Body of pancreas (tissue), 4 donors: ENCODE measurements at regions not wholly inside any gene's neighbourhood (a gene's known extent, or its start where the extent isn't known, plus 50 kb on each side); places are given as distances from the start of the nearest gene placed in this dataset.

Experiments used
- POLR2A ChIP-seq, 3 donors: fragments of 450-650 bp; IDR thresholded peaks; one replicate each; pipeline ENCODE4 v1.6.1; 2016; ENCODE audit warnings: antibody characterized with exemption in 3 of 3, mild to moderate bottlenecking in 2 of 3
- TF ChIP-seq, protein P1 (sequence below), 7 experiments: fragments of 450-650 bp in 4 of 7; fragments of 200-600 bp in 3 of 7; sonication (generic) in 3 of 7; IDR thresholded peaks; one replicate each; pipeline ENCODE4 v1.5.1; 2016 to 2019; ENCODE audit warnings: antibody characterized with exemption in 7 of 7

DNA sequence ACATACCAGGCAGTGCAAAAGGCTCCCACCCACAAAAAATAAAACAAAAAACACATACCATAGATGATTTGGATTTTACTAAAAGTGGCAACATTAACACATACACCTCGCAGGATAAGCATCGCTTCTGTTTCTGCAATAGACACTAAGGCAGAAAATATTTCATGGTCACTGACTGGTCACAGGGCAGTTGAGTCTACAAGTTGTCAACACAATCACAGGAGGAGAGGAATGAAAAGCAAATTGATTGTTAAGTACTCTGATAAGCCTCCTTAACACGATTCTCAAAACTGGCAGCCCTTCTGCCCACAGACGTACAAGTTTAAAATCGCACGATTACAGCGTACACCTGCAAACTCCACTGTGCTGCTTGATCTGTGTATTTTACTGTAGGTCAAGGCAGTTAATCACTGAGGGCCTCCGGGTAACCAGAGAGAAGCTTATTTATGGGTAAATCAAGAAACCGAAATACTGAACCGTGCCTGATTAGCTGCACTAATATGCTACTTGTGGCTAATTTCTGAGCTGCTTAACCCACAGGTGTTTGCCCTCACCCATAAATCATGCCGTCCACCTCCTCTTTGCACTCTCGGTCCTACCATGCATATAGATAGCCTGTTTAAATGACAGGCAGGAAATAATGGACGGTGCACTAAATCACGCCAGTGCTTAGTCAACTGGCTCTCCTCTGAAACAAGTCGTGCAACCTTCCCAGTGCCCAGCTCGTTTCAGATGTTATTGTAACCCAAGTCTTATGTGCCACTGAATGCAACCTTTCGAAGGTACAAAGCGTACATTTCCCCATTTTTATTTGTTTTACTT lies 659.4 kb upstream of the ADAMTS16 start:
- TF ChIP-seq, protein P1, sequence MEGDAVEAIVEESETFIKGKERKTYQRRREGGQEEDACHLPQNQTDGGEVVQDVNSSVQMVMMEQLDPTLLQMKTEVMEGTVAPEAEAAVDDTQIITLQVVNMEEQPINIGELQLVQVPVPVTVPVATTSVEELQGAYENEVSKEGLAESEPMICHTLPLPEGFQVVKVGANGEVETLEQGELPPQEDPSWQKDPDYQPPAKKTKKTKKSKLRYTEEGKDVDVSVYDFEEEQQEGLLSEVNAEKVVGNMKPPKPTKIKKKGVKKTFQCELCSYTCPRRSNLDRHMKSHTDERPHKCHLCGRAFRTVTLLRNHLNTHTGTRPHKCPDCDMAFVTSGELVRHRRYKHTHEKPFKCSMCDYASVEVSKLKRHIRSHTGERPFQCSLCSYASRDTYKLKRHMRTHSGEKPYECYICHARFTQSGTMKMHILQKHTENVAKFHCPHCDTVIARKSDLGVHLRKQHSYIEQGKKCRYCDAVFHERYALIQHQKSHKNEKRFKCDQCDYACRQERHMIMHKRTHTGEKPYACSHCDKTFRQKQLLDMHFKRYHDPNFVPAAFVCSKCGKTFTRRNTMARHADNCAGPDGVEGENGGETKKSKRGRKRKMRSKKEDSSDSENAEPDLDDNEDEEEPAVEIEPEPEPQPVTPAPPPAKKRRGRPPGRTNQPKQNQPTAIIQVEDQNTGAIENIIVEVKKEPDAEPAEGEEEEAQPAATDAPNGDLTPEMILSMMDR (IDR thresholded peaks at IDR 0.05): no peak
- TF ChIP-seq POLR2A (IDR thresholded peaks at IDR 0.05): no peak
